GM12878 (cell line): ENCODE measurements at regions not wholly inside any gene's neighbourhood (a gene's known extent, or its start where the extent isn't known, plus 50 kb on each side); places are given as distances from the start of the nearest gene placed in this dataset.

Experiments
- JUNB ChIP-seq: IDR thresholded peaks from 2 replicates; pipeline ENCODE4 v1.6.1; 2016; ENCODE audit warnings: antibody characterized with exemption, mild to moderate bottlenecking
- MAX ChIP-seq: IDR thresholded peaks from 2 replicates; pipeline ENCODE4 v1.6.1; 2012; ENCODE audit warnings: low read depth, low read length, improper control_type of control experiment
- POLR2A ChIP-seq: IDR thresholded peaks from 2 replicates; pipeline ENCODE4 v1.6.1; 2011; ENCODE audit warnings: low read depth, mild to moderate bottlenecking, low read length
- ZNF274 ChIP-seq: IDR thresholded peaks from one replicate; pipeline ENCODE4 v1.8.0; 2011; ENCODE audit not compliant: insufficient read length, insufficient read depth

- TF ChIP-seq ZNF274, result no peak
- no peak for TF ChIP-seq MAX
- no peak for TF ChIP-seq POLR2A
- TF ChIP-seq JUNB, result no peak
Measured at GRCh38 chr11:133650082-133650481, 117.8 kb upstream of the OPCML start.
